22Rv1 (cell line): ENCODE measurements at regions not wholly inside any gene's neighbourhood (a gene's known extent, or its start where the extent isn't known, plus 50 kb on each side); places are given as distances from the start of the nearest gene placed in this dataset.

Experiments
- CTCF ChIP-seq: fragments of 450-650 bp; IDR thresholded peaks from 2 replicates; pipeline ENCODE4 v1.5.1; 2017; ENCODE audit warnings: mild to moderate bottlenecking
- ZFX ChIP-seq: fragments of 450-650 bp; IDR thresholded peaks from 2 replicates; pipeline ENCODE4 v1.6.1; 2017; ENCODE audit warnings: antibody characterized with exemption, borderline replicate concordance

DNA sequence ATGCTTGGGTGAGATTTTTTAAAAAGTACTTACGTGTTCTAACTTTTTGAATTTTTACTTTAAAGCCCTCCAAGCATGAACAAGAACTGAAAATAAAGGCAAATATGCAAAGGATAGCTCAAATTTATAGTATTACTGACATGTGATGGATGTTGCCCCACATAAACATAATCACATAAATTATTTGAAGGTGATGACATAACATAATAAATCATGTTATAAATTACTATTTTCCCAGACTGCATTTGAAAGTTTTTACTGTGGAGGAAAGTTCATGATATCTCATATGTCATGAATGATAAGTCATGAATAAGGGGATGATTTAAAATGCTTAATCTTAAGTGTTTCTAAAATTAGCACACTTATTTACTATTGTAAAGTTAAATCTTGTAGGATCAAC is 705.7 kb upstream of the SLITRK1 start:
- no peak for TF ChIP-seq CTCF
- TF ChIP-seq ZFX, result no peak
